HCT116 (cell line): ENCODE measurements at regions not wholly inside any gene's neighbourhood (a gene's known extent, or its start where the extent isn't known, plus 50 kb on each side); places are given as distances from the start of the nearest gene placed in this dataset.

Source experiments
- ATAC-seq: fragments of 200-7000 bp; cut with Tn5 transposase; 2 replicates; pipeline ENCODE4 v1.9.1; 2020; ENCODE audit warnings: mild to moderate bottlenecking, moderate library complexity
- BruUV-seq: library from RNA; stranded (reverse); fragments of 400-500 nt; replicated peaks from 2 replicates; lab custom pipeline; 2021; lab: Mats Ljungman, UMichigan
- CTCF ChIA-PET: fragments of 300-600 bp; sonication (Branson Sonifier 250); formaldehyde crosslinking; loops from one replicate; lab custom pipeline; 2021; ENCODE audit warnings: antibody characterized with exemption; lab: Charles Lee
- POLR2A ChIA-PET: fragments of 300-600, 350-600 bp; sonication (Branson Sonifier 250); formaldehyde crosslinking; loops from one replicate; lab custom pipeline; 2021; ENCODE audit warnings: antibody characterized with exemption; lab: Charles Lee
- RAD21 ChIA-PET, 2 experiments: fragments of 300-600 bp; sonication (Branson Sonifier 250); formaldehyde crosslinking; loops; one replicate each; lab custom pipeline; 2023; ENCODE audit warnings: low total read pairs in 2 of 2; ENCODE audit not compliant: uncharacterized antibody in 2 of 2, unreplicated experiment in 2 of 2, low non-redundant PET in 1 of 2; lab: Charles Lee
- DNase-seq: peaks from one replicate; pipeline ENCODE4 v3.0.0-alpha.2; 2010; ENCODE audit warnings: low read depth, low spot score
- H2AFZ ChIP-seq: fragments of 200-600 bp; shearing (Covaris generic), sonication (generic); 2 replicates; pipeline ENCODE4 v1.6.1; 2017; ENCODE audit warnings: low read depth, mixed run types, mixed read lengths, antibody characterized with exemption, low read length; ENCODE audit not compliant: poor library complexity, severe bottlenecking
- H3K27ac ChIP-seq: 2 replicates; pipeline ENCODE4 v1.5.1; 2012; ENCODE audit warnings: low read depth, low read length
- H3K27me3 ChIP-seq: fragments of 200-600 bp; sonication (generic); 2 replicates; pipeline ENCODE4 v1.6.1; 2016; ENCODE audit warnings: mixed run types, low read length, mixed read lengths; ENCODE audit not compliant: insufficient read depth
- H3K36me3 ChIP-seq, 2 experiments: fragments of 200-500 bp in 1 of 2; fragments of 200-600 bp in 1 of 2; sonication (Bioruptor generic) in 1 of 2; sonication (generic) in 1 of 2; 2 replicates each; pipeline versions ENCODE4 v1.5.1 to v1.6.1; 2014 to 2016; ENCODE audit warnings: low read length in 2 of 2, inconsistent platforms in 1 of 2, mixed read lengths in 1 of 2, mixed run types in 1 of 2; ENCODE audit not compliant: insufficient read depth in 2 of 2, control insufficient read depth in 1 of 2
- H3K4me1 ChIP-seq, 2 experiments: fragments of 200-600 bp in 1 of 2; sonication (generic) in 1 of 2; 2 replicates each; pipeline versions ENCODE4 v1.5.1 to v1.6.1; 2012 to 2017; ENCODE audit warnings: low read length in 2 of 2, inconsistent platforms in 1 of 2, mild to moderate bottlenecking in 1 of 2, mixed read lengths in 1 of 2, mixed run types in 1 of 2, moderate library complexity in 1 of 2; ENCODE audit not compliant: insufficient read depth in 2 of 2, control insufficient read depth in 1 of 2
- H3K4me2 ChIP-seq: fragments of 200-600 bp; sonication (generic); 2 replicates; pipeline ENCODE4 v1.6.1; 2017; ENCODE audit warnings: mixed run types, low read length, mixed read lengths
- H3K4me3 ChIP-seq, 2 experiments: fragments of 200-600 bp in 1 of 2; sonication (generic) in 1 of 2; replicated peaks in 1 of 2; 2 replicates each; pipeline ENCODE4 v1.5.1; 2011 to 2016; ENCODE audit warnings: low read length in 2 of 2, control low read depth in 1 of 2, low read depth in 1 of 2, mild to moderate bottlenecking in 1 of 2, mixed read lengths in 1 of 2, mixed run types in 1 of 2
- H3K79me2 ChIP-seq: fragments of 200-600 bp; sonication (generic); 2 replicates; pipeline ENCODE4 v1.6.1; 2017; ENCODE audit warnings: mild to moderate bottlenecking, mixed run types, low read length, moderate library complexity, mixed read lengths; ENCODE audit not compliant: insufficient read depth
- H3K9ac ChIP-seq: fragments of 200-600 bp; sonication (generic); 2 replicates; pipeline ENCODE4 v1.6.1; 2016; ENCODE audit warnings: low read length, mixed read lengths
- H3K9me2 ChIP-seq: fragments of 200-600 bp; sonication (generic), shearing (Covaris generic); 2 replicates; pipeline ENCODE4 v1.6.1; 2017; ENCODE audit warnings: mixed run types, mild to moderate bottlenecking, moderate library complexity; ENCODE audit not compliant: insufficient read depth
- H3K9me3 ChIP-seq, 2 experiments: fragments of 200-500 bp in 1 of 2; fragments of 200-600 bp in 1 of 2; sonication (Bioruptor generic) in 1 of 2; sonication (generic) in 1 of 2; 2 replicates each; pipeline ENCODE4 v1.6.1; 2014 to 2017; ENCODE audit warnings: low read length in 2 of 2, mixed read lengths in 2 of 2, inconsistent platforms in 1 of 2, low read depth in 1 of 2, mild to moderate bottlenecking in 1 of 2, mixed run types in 1 of 2, moderate library complexity in 1 of 2; ENCODE audit not compliant: control insufficient read depth in 1 of 2, insufficient read depth in 1 of 2
- H4K20me1 ChIP-seq: fragments of 200-600 bp; sonication (generic), shearing (Covaris generic); 2 replicates; pipeline ENCODE4 v1.6.1; 2017; ENCODE audit warnings: mixed run types, mild to moderate bottlenecking, moderate library complexity; ENCODE audit not compliant: insufficient read depth
- POLR2A ChIP-seq: IDR thresholded peaks from 2 replicates; pipeline ENCODE4 v1.7.0; 2011; ENCODE audit warnings: borderline replicate concordance; ENCODE audit not compliant: insufficient read depth, insufficient read length; ENCODE audit errors: extremely low read depth
- RAD21 ChIP-seq: IDR thresholded peaks from 2 replicates; pipeline ENCODE4 v1.6.1; 2012; ENCODE audit warnings: low read depth, mild to moderate bottlenecking
- SP1 ChIP-seq: IDR thresholded peaks from 2 replicates; pipeline ENCODE4 v1.6.1; 2012; ENCODE audit warnings: low read depth
- SRF ChIP-seq: IDR thresholded peaks from 2 replicates; pipeline ENCODE4 v1.6.1; 2012; ENCODE audit warnings: low read depth
- TCF7L2 ChIP-seq: IDR thresholded peaks from 2 replicates; pipeline ENCODE4 v1.7.0; 2011; ENCODE audit warnings: borderline replicate concordance, inconsistent platforms; ENCODE audit not compliant: insufficient read depth, insufficient read length; ENCODE audit errors: extremely low read depth
- intact Hi-C: fragments of 100-400 bp; cut with micrococcal nuclease; formaldehyde crosslinking; loops from 2 replicates; pipeline ENCODE4 v1.10.0; 2022
- TF ChIP-seq, protein P1 (sequence below): IDR thresholded peaks from 2 replicates; pipeline ENCODE4 v1.6.1; 2012; ENCODE audit warnings: low read depth

GRCh38 chr11:119872611-119873310 is 143.8 kb upstream of the NECTIN1 start:
- no peak overlapping the region for H3K4me2 ChIP-seq
- ChIA-PET POLR2A (no interaction called here), CTCF (no interaction called here)
- no peaks in the 10 kb centered on the region for H3K36me3 ChIP-seq
- no peaks in the 10 kb centered on the region for H3K4me1 ChIP-seq
- H3K4me3 ChIP-seq, result no peak overlapping the region
- no peaks in the 10 kb centered on the region for H3K9me3 ChIP-seq
- no peak overlapping the region for H3K9ac ChIP-seq
- no peak overlapping the region for H3K27ac ChIP-seq
- H3K79me2 ChIP-seq, result no peaks in the 10 kb centered on the region
- no peak for ATAC-seq
- no peak overlapping the region for H2AFZ ChIP-seq
- no peak for DNase-seq
- TF ChIP-seq SP1, result no peak
- no peak for TF ChIP-seq POLR2A
- no peak for TF ChIP-seq TCF7L2
- TF ChIP-seq SRF, result no peak
- TF ChIP-seq RAD21, result no peak
- TF ChIP-seq, protein P1, sequence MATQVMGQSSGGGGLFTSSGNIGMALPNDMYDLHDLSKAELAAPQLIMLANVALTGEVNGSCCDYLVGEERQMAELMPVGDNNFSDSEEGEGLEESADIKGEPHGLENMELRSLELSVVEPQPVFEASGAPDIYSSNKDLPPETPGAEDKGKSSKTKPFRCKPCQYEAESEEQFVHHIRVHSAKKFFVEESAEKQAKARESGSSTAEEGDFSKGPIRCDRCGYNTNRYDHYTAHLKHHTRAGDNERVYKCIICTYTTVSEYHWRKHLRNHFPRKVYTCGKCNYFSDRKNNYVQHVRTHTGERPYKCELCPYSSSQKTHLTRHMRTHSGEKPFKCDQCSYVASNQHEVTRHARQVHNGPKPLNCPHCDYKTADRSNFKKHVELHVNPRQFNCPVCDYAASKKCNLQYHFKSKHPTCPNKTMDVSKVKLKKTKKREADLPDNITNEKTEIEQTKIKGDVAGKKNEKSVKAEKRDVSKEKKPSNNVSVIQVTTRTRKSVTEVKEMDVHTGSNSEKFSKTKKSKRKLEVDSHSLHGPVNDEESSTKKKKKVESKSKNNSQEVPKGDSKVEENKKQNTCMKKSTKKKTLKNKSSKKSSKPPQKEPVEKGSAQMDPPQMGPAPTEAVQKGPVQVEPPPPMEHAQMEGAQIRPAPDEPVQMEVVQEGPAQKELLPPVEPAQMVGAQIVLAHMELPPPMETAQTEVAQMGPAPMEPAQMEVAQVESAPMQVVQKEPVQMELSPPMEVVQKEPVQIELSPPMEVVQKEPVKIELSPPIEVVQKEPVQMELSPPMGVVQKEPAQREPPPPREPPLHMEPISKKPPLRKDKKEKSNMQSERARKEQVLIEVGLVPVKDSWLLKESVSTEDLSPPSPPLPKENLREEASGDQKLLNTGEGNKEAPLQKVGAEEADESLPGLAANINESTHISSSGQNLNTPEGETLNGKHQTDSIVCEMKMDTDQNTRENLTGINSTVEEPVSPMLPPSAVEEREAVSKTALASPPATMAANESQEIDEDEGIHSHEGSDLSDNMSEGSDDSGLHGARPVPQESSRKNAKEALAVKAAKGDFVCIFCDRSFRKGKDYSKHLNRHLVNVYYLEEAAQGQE, result no peak
- TF ChIP-seq, all 23 proteins: peak for 0
- Histone ChIP-seq H4K20me1 (no peaks in the 10 kb centered on the region), H3K27me3 (peaks cover 53% of the 10 kb centered on the region), H3K9me2 (no peaks in the 10 kb centered on the region)
- intact Hi-C loops, result no loop called here
- RAD21 ChIA-PET, result no interaction called here
- BruUV-seq, result no TSS peak
